B cell (primary cell): ENCODE measurements at regions not wholly inside any gene's neighbourhood (a gene's known extent, or its start where the extent isn't known, plus 50 kb on each side); places are given as distances from the start of the nearest gene placed in this dataset.

Source experiments
- CTCF ChIP-seq: fragments of 200-600 bp; IDR thresholded peaks from one replicate; pipeline ENCODE4 v1.8.0; 2022; ENCODE audit warnings: antibody characterized with exemption, mild to moderate bottlenecking
- EZH2 ChIP-seq: IDR thresholded peaks from 2 replicates; pipeline ENCODE4 v1.6.1; 2012; ENCODE audit warnings: borderline replicate concordance, low read depth, mild to moderate bottlenecking, moderate library complexity, low read length; ENCODE audit not compliant: insufficient read depth, poor library complexity, severe bottlenecking

GRCh38 chr14:22715890-22716289 lies 50.6 kb upstream of the OXA1L start:
- TF ChIP-seq CTCF: no peak
- no peak for TF ChIP-seq EZH2
